ENCODE measurements at regions not wholly inside any gene's neighbourhood (a gene's known extent, or its start where the extent isn't known, plus 50 kb on each side); places are given as distances from the start of the nearest gene placed in this dataset.

- TF ChIP-seq, protein P1, sequence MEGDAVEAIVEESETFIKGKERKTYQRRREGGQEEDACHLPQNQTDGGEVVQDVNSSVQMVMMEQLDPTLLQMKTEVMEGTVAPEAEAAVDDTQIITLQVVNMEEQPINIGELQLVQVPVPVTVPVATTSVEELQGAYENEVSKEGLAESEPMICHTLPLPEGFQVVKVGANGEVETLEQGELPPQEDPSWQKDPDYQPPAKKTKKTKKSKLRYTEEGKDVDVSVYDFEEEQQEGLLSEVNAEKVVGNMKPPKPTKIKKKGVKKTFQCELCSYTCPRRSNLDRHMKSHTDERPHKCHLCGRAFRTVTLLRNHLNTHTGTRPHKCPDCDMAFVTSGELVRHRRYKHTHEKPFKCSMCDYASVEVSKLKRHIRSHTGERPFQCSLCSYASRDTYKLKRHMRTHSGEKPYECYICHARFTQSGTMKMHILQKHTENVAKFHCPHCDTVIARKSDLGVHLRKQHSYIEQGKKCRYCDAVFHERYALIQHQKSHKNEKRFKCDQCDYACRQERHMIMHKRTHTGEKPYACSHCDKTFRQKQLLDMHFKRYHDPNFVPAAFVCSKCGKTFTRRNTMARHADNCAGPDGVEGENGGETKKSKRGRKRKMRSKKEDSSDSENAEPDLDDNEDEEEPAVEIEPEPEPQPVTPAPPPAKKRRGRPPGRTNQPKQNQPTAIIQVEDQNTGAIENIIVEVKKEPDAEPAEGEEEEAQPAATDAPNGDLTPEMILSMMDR (tag by site-specific recombination; IDR thresholded peaks at IDR 0.05): no peak
- TF ChIP-seq ZNF146 (tag by site-specific recombination; IDR thresholded peaks at IDR 0.05) (no peak), ZNF239 (tag by site-specific recombination; IDR thresholded peaks at IDR 0.05) (no peak), ZSCAN16 (tag by site-specific recombination; IDR thresholded peaks at IDR 0.05) (no peak), ZNF121 (tag by site-specific recombination; IDR thresholded peaks at IDR 0.05) (no peak), MEIS1 (CRISPR knock-in tag; IDR thresholded peaks at IDR 0.05; ENCODE audit: borderline replicate concordance) (no peak), HOXA7 (CRISPR knock-in tag; IDR thresholded peaks at IDR 0.05; ENCODE audit: borderline replicate concordance) (no peak), ZBTB20 (tag by site-specific recombination; IDR thresholded peaks at IDR 0.05) (no peak), YY1 (tag by site-specific recombination; IDR thresholded peaks at IDR 0.05) (no peak), HIC1 (tag by site-specific recombination; IDR thresholded peaks at IDR 0.05) (no peak), ZBTB1 (tag by site-specific recombination; IDR thresholded peaks at IDR 0.05) (no peak)
- TF ChIP-seq, protein P2, sequence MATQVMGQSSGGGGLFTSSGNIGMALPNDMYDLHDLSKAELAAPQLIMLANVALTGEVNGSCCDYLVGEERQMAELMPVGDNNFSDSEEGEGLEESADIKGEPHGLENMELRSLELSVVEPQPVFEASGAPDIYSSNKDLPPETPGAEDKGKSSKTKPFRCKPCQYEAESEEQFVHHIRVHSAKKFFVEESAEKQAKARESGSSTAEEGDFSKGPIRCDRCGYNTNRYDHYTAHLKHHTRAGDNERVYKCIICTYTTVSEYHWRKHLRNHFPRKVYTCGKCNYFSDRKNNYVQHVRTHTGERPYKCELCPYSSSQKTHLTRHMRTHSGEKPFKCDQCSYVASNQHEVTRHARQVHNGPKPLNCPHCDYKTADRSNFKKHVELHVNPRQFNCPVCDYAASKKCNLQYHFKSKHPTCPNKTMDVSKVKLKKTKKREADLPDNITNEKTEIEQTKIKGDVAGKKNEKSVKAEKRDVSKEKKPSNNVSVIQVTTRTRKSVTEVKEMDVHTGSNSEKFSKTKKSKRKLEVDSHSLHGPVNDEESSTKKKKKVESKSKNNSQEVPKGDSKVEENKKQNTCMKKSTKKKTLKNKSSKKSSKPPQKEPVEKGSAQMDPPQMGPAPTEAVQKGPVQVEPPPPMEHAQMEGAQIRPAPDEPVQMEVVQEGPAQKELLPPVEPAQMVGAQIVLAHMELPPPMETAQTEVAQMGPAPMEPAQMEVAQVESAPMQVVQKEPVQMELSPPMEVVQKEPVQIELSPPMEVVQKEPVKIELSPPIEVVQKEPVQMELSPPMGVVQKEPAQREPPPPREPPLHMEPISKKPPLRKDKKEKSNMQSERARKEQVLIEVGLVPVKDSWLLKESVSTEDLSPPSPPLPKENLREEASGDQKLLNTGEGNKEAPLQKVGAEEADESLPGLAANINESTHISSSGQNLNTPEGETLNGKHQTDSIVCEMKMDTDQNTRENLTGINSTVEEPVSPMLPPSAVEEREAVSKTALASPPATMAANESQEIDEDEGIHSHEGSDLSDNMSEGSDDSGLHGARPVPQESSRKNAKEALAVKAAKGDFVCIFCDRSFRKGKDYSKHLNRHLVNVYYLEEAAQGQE (tag by site-specific recombination; IDR thresholded peaks at IDR 0.05): no peak
- TF ChIP-seq, protein P3, sequence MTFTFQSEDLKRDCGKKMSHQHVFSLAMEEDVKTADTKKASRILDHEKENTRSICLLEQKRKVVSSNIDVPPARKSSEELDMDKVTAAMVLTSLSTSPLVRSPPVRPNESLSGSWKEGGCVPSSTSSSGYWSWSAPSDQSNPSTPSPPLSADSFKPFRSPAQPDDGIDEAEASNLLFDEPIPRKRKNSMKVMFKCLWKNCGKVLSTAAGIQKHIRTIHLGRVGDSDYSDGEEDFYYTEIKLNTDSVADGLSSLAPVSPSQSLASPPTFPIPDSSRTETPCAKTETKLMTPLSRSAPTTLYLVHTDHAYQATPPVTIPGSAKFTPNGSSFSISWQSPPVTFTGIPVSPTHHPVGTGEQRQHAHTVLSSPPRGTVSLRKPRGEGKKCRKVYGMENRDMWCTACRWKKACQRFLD (tag by site-specific recombination; IDR thresholded peaks at IDR 0.05): no peak
Measured at GRCh38 chr21:35615325-35615724, 445.0 kb downstream of the SETD4 start.

Data from HEK293 (cell line).